ENCODE measurements at regions not wholly inside any gene's neighbourhood (a gene's known extent, or its start where the extent isn't known, plus 50 kb on each side); places are given as distances from the start of the nearest gene placed in this dataset.

DNA sequence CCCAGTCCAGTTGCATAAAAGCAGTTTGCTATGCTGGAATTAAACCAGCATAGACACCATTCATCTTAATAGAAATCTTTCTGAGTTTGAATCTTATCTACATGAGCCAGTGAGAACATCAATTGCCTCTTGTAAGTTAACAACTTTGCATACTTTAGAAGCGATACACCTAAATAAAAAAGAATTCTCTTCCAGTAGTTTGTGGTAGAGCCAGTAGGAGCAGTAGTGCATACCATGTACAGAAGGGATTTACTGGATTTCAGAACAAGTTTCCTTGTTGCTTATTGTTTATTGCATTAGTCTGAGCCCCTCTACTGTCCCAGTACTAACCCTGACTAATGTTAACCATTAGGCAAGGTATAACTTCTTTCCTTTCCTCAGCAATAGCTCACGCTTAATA is 313.1 kb downstream of the TGFB2 start:
- TF ChIP-seq POLR2AphosphoS5 (IDR thresholded peaks at IDR 0.05) (no peak), POLR2A (IDR thresholded peaks at IDR 0.05) (no peak)
- TF ChIP-seq, protein P1, sequence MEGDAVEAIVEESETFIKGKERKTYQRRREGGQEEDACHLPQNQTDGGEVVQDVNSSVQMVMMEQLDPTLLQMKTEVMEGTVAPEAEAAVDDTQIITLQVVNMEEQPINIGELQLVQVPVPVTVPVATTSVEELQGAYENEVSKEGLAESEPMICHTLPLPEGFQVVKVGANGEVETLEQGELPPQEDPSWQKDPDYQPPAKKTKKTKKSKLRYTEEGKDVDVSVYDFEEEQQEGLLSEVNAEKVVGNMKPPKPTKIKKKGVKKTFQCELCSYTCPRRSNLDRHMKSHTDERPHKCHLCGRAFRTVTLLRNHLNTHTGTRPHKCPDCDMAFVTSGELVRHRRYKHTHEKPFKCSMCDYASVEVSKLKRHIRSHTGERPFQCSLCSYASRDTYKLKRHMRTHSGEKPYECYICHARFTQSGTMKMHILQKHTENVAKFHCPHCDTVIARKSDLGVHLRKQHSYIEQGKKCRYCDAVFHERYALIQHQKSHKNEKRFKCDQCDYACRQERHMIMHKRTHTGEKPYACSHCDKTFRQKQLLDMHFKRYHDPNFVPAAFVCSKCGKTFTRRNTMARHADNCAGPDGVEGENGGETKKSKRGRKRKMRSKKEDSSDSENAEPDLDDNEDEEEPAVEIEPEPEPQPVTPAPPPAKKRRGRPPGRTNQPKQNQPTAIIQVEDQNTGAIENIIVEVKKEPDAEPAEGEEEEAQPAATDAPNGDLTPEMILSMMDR (IDR thresholded peaks at IDR 0.05), result no peak
